ENCODE measurements at regions not wholly inside any gene's neighbourhood (a gene's known extent, or its start where the extent isn't known, plus 50 kb on each side); places are given as distances from the start of the nearest gene placed in this dataset.

GRCh38 chr16:26441178-26441577 is 625.5 kb upstream of the C16orf82 start:
- TF ChIP-seq, protein P1, sequence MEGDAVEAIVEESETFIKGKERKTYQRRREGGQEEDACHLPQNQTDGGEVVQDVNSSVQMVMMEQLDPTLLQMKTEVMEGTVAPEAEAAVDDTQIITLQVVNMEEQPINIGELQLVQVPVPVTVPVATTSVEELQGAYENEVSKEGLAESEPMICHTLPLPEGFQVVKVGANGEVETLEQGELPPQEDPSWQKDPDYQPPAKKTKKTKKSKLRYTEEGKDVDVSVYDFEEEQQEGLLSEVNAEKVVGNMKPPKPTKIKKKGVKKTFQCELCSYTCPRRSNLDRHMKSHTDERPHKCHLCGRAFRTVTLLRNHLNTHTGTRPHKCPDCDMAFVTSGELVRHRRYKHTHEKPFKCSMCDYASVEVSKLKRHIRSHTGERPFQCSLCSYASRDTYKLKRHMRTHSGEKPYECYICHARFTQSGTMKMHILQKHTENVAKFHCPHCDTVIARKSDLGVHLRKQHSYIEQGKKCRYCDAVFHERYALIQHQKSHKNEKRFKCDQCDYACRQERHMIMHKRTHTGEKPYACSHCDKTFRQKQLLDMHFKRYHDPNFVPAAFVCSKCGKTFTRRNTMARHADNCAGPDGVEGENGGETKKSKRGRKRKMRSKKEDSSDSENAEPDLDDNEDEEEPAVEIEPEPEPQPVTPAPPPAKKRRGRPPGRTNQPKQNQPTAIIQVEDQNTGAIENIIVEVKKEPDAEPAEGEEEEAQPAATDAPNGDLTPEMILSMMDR (IDR thresholded peaks at IDR 0.05; ENCODE audit: insufficient read depth, low read length, severe bottlenecking) = no peak
- DNase-seq (ENCODE audit: low read depth) = no peak
- peak; percentile 7 for FAIRE-seq
- Histone ChIP-seq H3K27me3 (ENCODE audit: control insufficient read depth, insufficient read depth, low read length) (no peaks in the 10 kb centered on the region), H3K36me3 (ENCODE audit: control insufficient read depth, insufficient read depth, low read length) (no peaks in the 10 kb centered on the region), H3K4me3 (ENCODE audit: low read depth, low read length) (no peak overlapping the region)

GRCh38 chr16:26442321-26442720 is 624.4 kb upstream of the C16orf82 start:
- TF ChIP-seq, protein P1 (IDR thresholded peaks at IDR 0.05; ENCODE audit: insufficient read depth, low read length, severe bottlenecking) = no peak
- Histone ChIP-seq H3K4me3 (ENCODE audit: low read depth, low read length) (no peak overlapping the region), H3K27me3 (ENCODE audit: control insufficient read depth, insufficient read depth, low read length) (no peaks in the 10 kb centered on the region), H3K36me3 (ENCODE audit: control insufficient read depth, insufficient read depth, low read length) (no peaks in the 10 kb centered on the region)
- DNase-seq (ENCODE audit: low read depth) = no peak
- FAIRE-seq = no peak

DNA sequence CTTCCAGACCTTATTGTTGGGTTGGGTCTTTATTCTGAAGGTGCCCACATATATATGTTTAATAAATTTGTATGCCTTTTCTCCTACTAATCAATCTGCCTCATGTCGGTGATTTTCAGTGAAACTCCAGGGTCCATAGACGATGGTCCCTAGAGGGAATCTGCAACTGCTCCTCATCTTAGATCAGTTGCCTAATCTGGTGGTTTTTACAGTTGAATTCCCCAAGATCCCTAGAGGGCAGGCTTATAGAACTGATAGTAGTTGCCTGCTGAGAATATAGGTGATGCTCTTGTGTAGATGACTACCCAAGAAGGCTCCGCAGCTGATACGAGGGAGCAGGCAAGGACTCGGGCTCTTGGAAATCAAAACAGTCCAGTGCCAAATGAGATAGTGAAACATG is 619.2 kb upstream of the C16orf82 start:
- no peaks in the 10 kb centered on the region for H3K36me3 ChIP-seq (ENCODE audit: control insufficient read depth, insufficient read depth, low read length)
- DNase-seq (ENCODE audit: low read depth) (no peak), FAIRE-seq (no peak)
- H3K27me3 ChIP-seq (ENCODE audit: control insufficient read depth, insufficient read depth, low read length) = no peaks in the 10 kb centered on the region
- H3K4me3 ChIP-seq (ENCODE audit: low read depth, low read length) = no peak overlapping the region
- TF ChIP-seq, protein P1 (IDR thresholded peaks at IDR 0.05; ENCODE audit: insufficient read depth, low read length, severe bottlenecking) = no peak

DNA sequence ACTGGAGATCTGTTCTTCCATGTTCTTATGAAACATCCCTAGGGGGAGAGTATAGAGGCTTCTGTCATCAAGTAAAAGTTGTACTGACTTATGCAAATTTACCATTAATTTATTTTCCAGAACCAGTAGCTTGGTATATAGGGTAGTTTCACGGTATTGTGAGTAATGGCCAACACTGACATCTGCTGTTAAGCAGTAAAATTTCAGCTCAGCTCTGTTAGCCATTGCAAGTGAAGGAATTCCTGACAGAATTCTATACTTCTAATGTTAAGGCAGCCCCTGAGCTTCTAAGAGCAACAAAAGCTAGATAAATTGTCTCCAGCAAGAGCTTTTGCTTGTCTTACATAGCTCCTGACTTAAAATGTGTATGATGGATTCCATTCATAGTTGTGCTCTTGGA is 613.5 kb upstream of the C16orf82 start:
- Histone ChIP-seq H3K4me3 (ENCODE audit: low read depth, low read length) (no peak overlapping the region), H3K36me3 (ENCODE audit: control insufficient read depth, insufficient read depth, low read length) (no peaks in the 10 kb centered on the region), H3K27me3 (ENCODE audit: control insufficient read depth, insufficient read depth, low read length) (no peaks in the 10 kb centered on the region)
- DNase-seq (ENCODE audit: low read depth) = no peak
- TF ChIP-seq, protein P1 (IDR thresholded peaks at IDR 0.05; ENCODE audit: insufficient read depth, low read length, severe bottlenecking) = no peak
- FAIRE-seq = no peak

- DNase-seq (ENCODE audit: low read depth) (peak; percentile 46), FAIRE-seq (no peak)
- TF ChIP-seq, protein P1 (IDR thresholded peaks at IDR 0.05; ENCODE audit: insufficient read depth, low read length, severe bottlenecking) = no peak
- no peak overlapping the region for H3K4me3 ChIP-seq (ENCODE audit: low read depth, low read length)
- no peaks in the 10 kb centered on the region for H3K27me3 ChIP-seq (ENCODE audit: control insufficient read depth, insufficient read depth, low read length)
- no peaks in the 10 kb centered on the region for H3K36me3 ChIP-seq (ENCODE audit: control insufficient read depth, insufficient read depth, low read length)
Observed at GRCh38 chr16:26454102-26454501, 612.6 kb upstream of the C16orf82 start.

- TF ChIP-seq, protein P1 (IDR thresholded peaks at IDR 0.05; ENCODE audit: insufficient read depth, low read length, severe bottlenecking) = no peak
- H3K36me3 ChIP-seq (ENCODE audit: control insufficient read depth, insufficient read depth, low read length) = no peaks in the 10 kb centered on the region
- no peaks in the 10 kb centered on the region for H3K27me3 ChIP-seq (ENCODE audit: control insufficient read depth, insufficient read depth, low read length)
- DNase-seq (ENCODE audit: low read depth) (no peak), FAIRE-seq (no peak)
- H3K4me3 ChIP-seq (ENCODE audit: low read depth, low read length) = no peak overlapping the region
Observed at GRCh38 chr16:26456074-26456473, 610.7 kb upstream of the C16orf82 start.

All from bronchial epithelial cell (primary cell).